Vagina (tissue), 2 donors: ENCODE measurements at regions not wholly inside any gene's neighbourhood (a gene's known extent, or its start where the extent isn't known, plus 50 kb on each side); places are given as distances from the start of the nearest gene placed in this dataset.

Experiments
- DNase-seq, 2 donors: peaks; one replicate each; pipeline ENCODE4 v3.0.0-alpha.2; 2017; ENCODE audit errors: extremely low spot score in 2 of 2
- H3K27ac ChIP-seq: fragments of 200-600 bp; sonication (generic); one replicate; pipeline ENCODE4 v1.5.1; 2019
- H3K27me3 ChIP-seq: fragments of 200-600 bp; sonication (generic); one replicate; pipeline ENCODE4 v1.5.1; 2019
- H3K36me3 ChIP-seq, 2 donors: fragments of 200-600 bp; sonication (generic); one replicate each; pipeline ENCODE4 v1.5.1; 2017 to 2019
- H3K4me1 ChIP-seq: fragments of 200-600 bp; sonication (generic); one replicate; pipeline ENCODE4 v1.5.1; 2019
- H3K4me3 ChIP-seq, 2 donors: fragments of 200-600 bp; sonication (generic); 1 replicate in 1 of 2; 2 replicates in 1 of 2; pipeline ENCODE4 v1.5.1; 2016 to 2019
- H3K9me3 ChIP-seq: fragments of 200-600 bp; sonication (generic); one replicate; pipeline ENCODE4 v1.5.1; 2019
- POLR2A ChIP-seq, 2 donors: fragments of 450-650 bp; IDR thresholded peaks; one replicate each; pipeline ENCODE4 v1.6.1; 2017; ENCODE audit warnings: antibody characterized with exemption in 2 of 2, mild to moderate bottlenecking in 2 of 2, moderate library complexity in 2 of 2
- POLR2AphosphoS5 ChIP-seq, 2 donors: sonication (generic); formaldehyde crosslinking; IDR thresholded peaks; one replicate each; pipeline ENCODE4 v1.9.0; 2017; ENCODE audit warnings: antibody characterized with exemption in 2 of 2, mild to moderate bottlenecking in 2 of 2, low read depth in 1 of 2; ENCODE audit not compliant: insufficient read depth in 1 of 2
- intact Hi-C: fragments of 100-400 bp; cut with DNase I; formaldehyde crosslinking; loops from one replicate; pipeline ENCODE4 v1.15.1; 2023
- TF ChIP-seq, protein P1 (sequence below), 3 experiments: fragments of 450-650 bp in 2 of 3; fragments of 200-600 bp in 1 of 3; sonication (generic) in 1 of 3; IDR thresholded peaks; one replicate each; pipeline ENCODE4 v1.5.1; 2017 to 2019; ENCODE audit warnings: antibody characterized with exemption in 3 of 3, mild to moderate bottlenecking in 2 of 3, moderate library complexity in 2 of 3

DNA sequence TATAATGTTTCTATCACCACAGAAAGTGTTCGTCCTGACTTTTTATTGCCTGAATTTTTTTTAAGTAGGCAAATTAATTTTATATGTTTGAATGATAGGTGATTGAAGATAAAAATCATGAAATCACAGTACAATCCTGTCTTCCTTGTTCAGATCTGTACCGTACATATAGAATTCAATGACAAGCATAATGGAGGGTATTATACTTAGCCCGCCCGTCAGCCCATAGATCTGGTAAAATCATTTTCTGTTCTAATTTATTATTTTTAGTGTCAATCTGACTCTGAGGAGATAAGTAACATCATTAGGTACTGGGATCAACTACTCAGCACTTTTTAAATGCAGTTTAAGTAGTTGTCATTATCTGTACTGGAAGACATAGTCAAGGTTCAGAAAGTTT, 269.9 kb downstream of the NR2F2 start:
- H3K36me3 ChIP-seq: no peaks in the 10 kb centered on the region
- no peak overlapping the region for H3K4me3 ChIP-seq
- H3K27me3 ChIP-seq: no peaks in the 10 kb centered on the region
- no peak for DNase-seq
- no peaks in the 10 kb centered on the region for H3K4me1 ChIP-seq
- no peak overlapping the region for H3K27ac ChIP-seq
- TF ChIP-seq POLR2A (IDR thresholded peaks at IDR 0.05) (no peak), POLR2AphosphoS5 (IDR thresholded peaks at IDR 0.05; ENCODE audit: insufficient read depth in 1 of 2, low read depth in 1 of 2) (no peak)
- TF ChIP-seq, protein P1, sequence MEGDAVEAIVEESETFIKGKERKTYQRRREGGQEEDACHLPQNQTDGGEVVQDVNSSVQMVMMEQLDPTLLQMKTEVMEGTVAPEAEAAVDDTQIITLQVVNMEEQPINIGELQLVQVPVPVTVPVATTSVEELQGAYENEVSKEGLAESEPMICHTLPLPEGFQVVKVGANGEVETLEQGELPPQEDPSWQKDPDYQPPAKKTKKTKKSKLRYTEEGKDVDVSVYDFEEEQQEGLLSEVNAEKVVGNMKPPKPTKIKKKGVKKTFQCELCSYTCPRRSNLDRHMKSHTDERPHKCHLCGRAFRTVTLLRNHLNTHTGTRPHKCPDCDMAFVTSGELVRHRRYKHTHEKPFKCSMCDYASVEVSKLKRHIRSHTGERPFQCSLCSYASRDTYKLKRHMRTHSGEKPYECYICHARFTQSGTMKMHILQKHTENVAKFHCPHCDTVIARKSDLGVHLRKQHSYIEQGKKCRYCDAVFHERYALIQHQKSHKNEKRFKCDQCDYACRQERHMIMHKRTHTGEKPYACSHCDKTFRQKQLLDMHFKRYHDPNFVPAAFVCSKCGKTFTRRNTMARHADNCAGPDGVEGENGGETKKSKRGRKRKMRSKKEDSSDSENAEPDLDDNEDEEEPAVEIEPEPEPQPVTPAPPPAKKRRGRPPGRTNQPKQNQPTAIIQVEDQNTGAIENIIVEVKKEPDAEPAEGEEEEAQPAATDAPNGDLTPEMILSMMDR (IDR thresholded peaks at IDR 0.05): no peak
- intact Hi-C loops: no loop called here
- no peaks in the 10 kb centered on the region for H3K9me3 ChIP-seq

DNA sequence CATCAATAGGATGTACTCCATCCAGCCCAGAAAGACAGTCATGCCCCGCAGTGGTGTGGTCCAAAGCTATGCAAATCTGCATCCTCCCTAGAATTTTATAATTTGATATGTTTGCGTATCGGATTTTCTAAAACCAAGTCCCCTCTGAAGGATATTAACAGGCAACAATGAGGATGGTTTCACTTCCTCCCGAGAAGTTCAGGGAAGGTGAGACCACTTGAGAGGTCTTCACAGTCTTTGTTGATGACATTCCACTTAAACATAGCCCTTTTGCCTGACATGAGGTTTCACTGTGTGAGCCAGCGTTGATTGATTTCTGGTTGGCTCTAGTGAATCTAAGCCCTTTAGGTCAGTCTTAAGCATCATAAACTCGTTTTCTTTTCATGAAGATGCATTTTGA, 276.1 kb downstream of the NR2F2 start:
- TF ChIP-seq, protein P1 (IDR thresholded peaks at IDR 0.05): no peak
- TF ChIP-seq POLR2AphosphoS5 (IDR thresholded peaks at IDR 0.05; ENCODE audit: insufficient read depth in 1 of 2, low read depth in 1 of 2) (no peak), POLR2A (IDR thresholded peaks at IDR 0.05) (no peak)
- Histone ChIP-seq H3K27me3 (no peaks in the 10 kb centered on the region), H3K36me3 (no peaks in the 10 kb centered on the region), H3K4me3 (no peak overlapping the region), H3K9me3 (no peaks in the 10 kb centered on the region), H3K27ac (no peak overlapping the region), H3K4me1 (no peaks in the 10 kb centered on the region)
- intact Hi-C loops: no loop called here
- DNase-seq: no peak

DNA sequence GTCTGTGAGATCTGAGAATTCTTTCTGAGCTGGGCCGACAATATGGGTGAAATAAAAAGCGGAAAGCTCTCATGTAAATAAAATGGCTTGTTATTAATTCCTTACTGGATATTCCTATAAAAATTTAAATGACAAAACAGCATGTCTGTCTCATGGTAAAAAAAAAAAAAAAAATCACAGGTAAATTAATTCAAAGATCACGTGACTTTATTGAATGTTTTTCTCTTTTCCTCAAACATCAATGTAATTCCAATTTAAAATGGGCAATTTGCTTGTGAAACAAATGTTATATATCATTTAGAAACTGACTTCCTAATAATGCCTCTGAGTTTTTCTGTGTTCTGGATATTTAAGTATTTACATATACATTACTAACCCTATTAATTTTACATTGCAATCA, 280.3 kb downstream of the NR2F2 start:
- H3K4me3 ChIP-seq: no peak overlapping the region
- no peaks in the 10 kb centered on the region for H3K4me1 ChIP-seq
- H3K9me3 ChIP-seq: no peaks in the 10 kb centered on the region
- TF ChIP-seq POLR2AphosphoS5 (IDR thresholded peaks at IDR 0.05; ENCODE audit: insufficient read depth in 1 of 2, low read depth in 1 of 2) (no peak), POLR2A (IDR thresholded peaks at IDR 0.05) (no peak)
- TF ChIP-seq, protein P1 (IDR thresholded peaks at IDR 0.05): no peak
- intact Hi-C loops: loop anchor here (5.0 kb wide), 1 partner anchor 1772 kb away; no protein-coding TSS in a partner anchor
- no peaks in the 10 kb centered on the region for H3K36me3 ChIP-seq
- H3K27me3 ChIP-seq: no peaks in the 10 kb centered on the region
- no peak for DNase-seq
- H3K27ac ChIP-seq: no peak overlapping the region

DNA sequence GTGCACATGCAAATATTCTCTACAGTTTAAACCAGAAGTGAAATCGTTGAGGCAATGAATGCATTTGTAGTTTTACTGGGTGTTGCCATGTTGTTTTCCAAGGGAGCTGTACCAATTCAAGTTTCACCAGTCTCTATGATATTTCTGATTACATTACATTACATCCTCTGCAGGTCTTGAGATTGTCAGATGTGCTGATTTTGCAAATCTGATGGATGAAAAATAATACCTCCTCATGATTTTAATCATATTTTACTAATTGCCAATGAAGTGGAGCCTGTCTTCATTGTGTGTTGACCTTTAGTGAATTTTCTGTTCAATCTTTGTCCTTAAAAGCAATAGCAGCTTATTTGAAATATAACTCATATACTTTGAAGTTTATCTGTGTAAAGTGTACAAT, 282.4 kb downstream of the NR2F2 start:
- DNase-seq: no peak
- intact Hi-C loops: loop anchor here (5.0 kb wide), 1 partner anchor 1769 kb away; no protein-coding TSS in a partner anchor
- H3K4me3 ChIP-seq: no peak overlapping the region
- TF ChIP-seq POLR2AphosphoS5 (IDR thresholded peaks at IDR 0.05; ENCODE audit: insufficient read depth in 1 of 2, low read depth in 1 of 2): no peak
- TF ChIP-seq, protein P1 (IDR thresholded peaks at IDR 0.05): no peak
- no peak for TF ChIP-seq POLR2A (IDR thresholded peaks at IDR 0.05)
- no peaks in the 10 kb centered on the region for H3K27me3 ChIP-seq
- H3K27ac ChIP-seq: no peak overlapping the region
- no peaks in the 10 kb centered on the region for H3K9me3 ChIP-seq
- H3K4me1 ChIP-seq: no peaks in the 10 kb centered on the region
- no peaks in the 10 kb centered on the region for H3K36me3 ChIP-seq

DNA sequence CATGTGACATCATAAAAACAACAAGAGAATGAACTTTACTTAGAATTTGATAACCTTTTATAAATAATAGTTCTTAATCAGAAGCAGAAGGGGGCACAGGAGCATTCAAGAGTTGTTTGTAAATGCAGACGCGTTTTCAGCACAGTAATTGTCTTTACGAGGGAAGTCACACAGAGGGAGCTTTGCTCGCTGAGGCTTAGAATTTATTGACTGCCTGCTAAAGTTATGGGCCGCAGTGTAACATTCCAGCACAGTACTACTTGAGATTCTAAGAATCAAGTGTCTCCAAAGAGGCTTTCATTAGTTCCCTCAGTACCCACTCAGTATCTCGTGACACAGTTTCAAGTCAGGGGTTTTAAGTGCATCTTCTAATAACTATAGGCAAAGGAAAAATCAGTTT, 288.7 kb downstream of the NR2F2 start:
- Histone ChIP-seq H3K9me3 (no peaks in the 10 kb centered on the region), H3K27me3 (no peaks in the 10 kb centered on the region), H3K36me3 (no peaks in the 10 kb centered on the region), H3K4me3 (no peak overlapping the region), H3K4me1 (no peaks in the 10 kb centered on the region), H3K27ac (no peak overlapping the region)
- DNase-seq: no peak
- intact Hi-C loops: no loop called here
- TF ChIP-seq POLR2A (IDR thresholded peaks at IDR 0.05) (no peak), POLR2AphosphoS5 (IDR thresholded peaks at IDR 0.05; ENCODE audit: insufficient read depth in 1 of 2, low read depth in 1 of 2) (no peak)
- TF ChIP-seq, protein P1 (IDR thresholded peaks at IDR 0.05): no peak
